Keratinocyte (primary cell): ENCODE measurements at regions not wholly inside any gene's neighbourhood (a gene's known extent, or its start where the extent isn't known, plus 50 kb on each side); places are given as distances from the start of the nearest gene placed in this dataset.
A peak's percentile ranks its signal among the peaks of the same experiment; 100 is the strongest.

Source experiments
- DNase-seq: peaks from one replicate; pipeline ENCODE4 v3.0.0-alpha.2; 2011; ENCODE audit warnings: low read depth, missing footprints, low spot score
- FAIRE-seq: peaks from 2 replicates; lab custom pipeline; 2011; peaks lifted over from hg19 to GRCh38; lab: Jason Lieb, UNC
- H2AFZ ChIP-seq: 2 replicates; pipeline ENCODE4 v1.6.0; 2012; ENCODE audit warnings: low read length, control low read depth, inconsistent platforms; ENCODE audit not compliant: control insufficient read depth
- H3K27ac ChIP-seq: 2 replicates; pipeline ENCODE4 v1.5.1; 2011; ENCODE audit warnings: low read length; ENCODE audit not compliant: control insufficient read depth, insufficient read depth
- H3K27me3 ChIP-seq: 3 replicates; pipeline ENCODE4 v1.6.0; 2011; ENCODE audit warnings: low read length; ENCODE audit not compliant: control insufficient read depth, insufficient read depth; ENCODE audit errors: extremely low read depth
- H3K36me3 ChIP-seq, 2 experiments: 2 replicates in 1 of 2; 3 replicates in 1 of 2; pipeline ENCODE4 v1.5.1; 2011; ENCODE audit warnings: low read length in 2 of 2, mild to moderate bottlenecking in 1 of 2; ENCODE audit not compliant: control insufficient read depth in 2 of 2, insufficient read depth in 2 of 2; ENCODE audit errors: extremely low read depth in 1 of 2
- H3K4me1 ChIP-seq: 3 replicates; pipeline ENCODE4 v1.5.1; 2011; ENCODE audit warnings: low read length; ENCODE audit not compliant: control insufficient read depth, insufficient read depth; ENCODE audit errors: extremely low read depth
- H3K4me2 ChIP-seq: 3 replicates; pipeline ENCODE4 v1.6.0; 2011; ENCODE audit warnings: low read depth, low read length; ENCODE audit not compliant: control insufficient read depth, insufficient read depth; ENCODE audit errors: extremely low read depth
- H3K4me3 ChIP-seq, 3 experiments: fragments of 200-600 bp in 1 of 3; sonication (generic) in 1 of 3; 2 replicates in 2 of 3; 3 replicates in 1 of 3; pipeline ENCODE4 v1.5.1; 2011 to 2016; ENCODE audit warnings: low read length in 3 of 3, mild to moderate bottlenecking in 3 of 3, control low read depth in 2 of 3, inconsistent platforms in 1 of 3, low read depth in 1 of 3, mixed read lengths in 1 of 3, mixed run types in 1 of 3, moderate library complexity in 1 of 3; ENCODE audit not compliant: control insufficient read depth in 2 of 3, insufficient read depth in 2 of 3; ENCODE audit errors: extremely low read depth in 1 of 3
- H3K79me2 ChIP-seq: 2 replicates; pipeline ENCODE4 v1.6.0; 2012; ENCODE audit warnings: low read length; ENCODE audit not compliant: control insufficient read depth, insufficient read depth
- H3K9ac ChIP-seq: 3 replicates; pipeline ENCODE4 v1.6.0; 2011; ENCODE audit warnings: low read length; ENCODE audit not compliant: control insufficient read depth, insufficient read depth; ENCODE audit errors: extremely low read depth
- H3K9me1 ChIP-seq: 3 replicates; pipeline ENCODE4 v1.6.0; 2011; ENCODE audit warnings: low read length; ENCODE audit not compliant: control insufficient read depth, insufficient read depth; ENCODE audit errors: extremely low read depth
- H3K9me3 ChIP-seq: 2 replicates; pipeline ENCODE4 v1.5.1; 2012; ENCODE audit warnings: low read depth, low read length; ENCODE audit not compliant: control insufficient read depth
- H4K20me1 ChIP-seq: 3 replicates; pipeline ENCODE4 v1.6.0; 2011; ENCODE audit warnings: low read length; ENCODE audit not compliant: control insufficient read depth, insufficient read depth; ENCODE audit errors: extremely low read depth
- EZH2 ChIP-seq: IDR thresholded peaks from one replicate; pipeline ENCODE4 v1.6.1; 2012; ENCODE audit warnings: inconsistent platforms, mild to moderate bottlenecking, low read length, moderate library complexity
- dilution Hi-C: fragments of 300-500 bp; cut with MboI; formaldehyde crosslinking; loops from one replicate; pipeline ENCODE4 v1.7.0; 2020; ENCODE audit warnings: low sequenced_read_pairs; ENCODE audit not compliant: extremely low pct_ligation_motif_present
- TF ChIP-seq, protein P1 (sequence below), 3 experiments: IDR thresholded peaks in 1 of 3; conservative IDR thresholded peaks in 1 of 3; optimal IDR thresholded peaks in 1 of 3; 2 replicates in 2 of 3; 3 replicates in 1 of 3; pipeline versions ENCODE3 to v1.5.1; 2011; ENCODE audit warnings: low read length in 3 of 3, mild to moderate bottlenecking in 3 of 3, moderate library complexity in 2 of 3, control low read depth in 1 of 3, inconsistent platforms in 1 of 3; ENCODE audit not compliant: insufficient read depth in 2 of 3; ENCODE audit errors: extremely low read depth in 1 of 3

DNA sequence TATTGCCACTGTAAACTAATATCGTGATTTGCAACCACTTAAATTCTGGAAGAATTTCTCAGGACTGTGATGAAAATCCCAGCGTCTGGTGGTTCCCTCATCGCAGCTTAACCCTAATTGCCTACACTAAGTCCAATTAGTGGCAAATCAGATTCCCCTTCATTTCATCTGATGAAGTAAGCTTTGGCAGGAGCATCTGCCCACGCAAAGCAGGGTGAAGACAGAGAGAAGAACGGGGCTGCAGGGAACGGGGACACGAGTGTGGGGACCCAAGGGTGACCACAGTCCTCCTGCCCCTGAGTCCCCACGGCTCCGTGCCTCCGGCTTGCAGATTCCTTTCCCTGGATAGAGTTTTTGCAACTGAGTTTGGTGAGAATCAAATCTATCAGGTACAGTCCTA, 159.5 kb downstream of the LY86 start:
- dilution Hi-C loops = no loop called here
- FAIRE-seq = no peak

DNA sequence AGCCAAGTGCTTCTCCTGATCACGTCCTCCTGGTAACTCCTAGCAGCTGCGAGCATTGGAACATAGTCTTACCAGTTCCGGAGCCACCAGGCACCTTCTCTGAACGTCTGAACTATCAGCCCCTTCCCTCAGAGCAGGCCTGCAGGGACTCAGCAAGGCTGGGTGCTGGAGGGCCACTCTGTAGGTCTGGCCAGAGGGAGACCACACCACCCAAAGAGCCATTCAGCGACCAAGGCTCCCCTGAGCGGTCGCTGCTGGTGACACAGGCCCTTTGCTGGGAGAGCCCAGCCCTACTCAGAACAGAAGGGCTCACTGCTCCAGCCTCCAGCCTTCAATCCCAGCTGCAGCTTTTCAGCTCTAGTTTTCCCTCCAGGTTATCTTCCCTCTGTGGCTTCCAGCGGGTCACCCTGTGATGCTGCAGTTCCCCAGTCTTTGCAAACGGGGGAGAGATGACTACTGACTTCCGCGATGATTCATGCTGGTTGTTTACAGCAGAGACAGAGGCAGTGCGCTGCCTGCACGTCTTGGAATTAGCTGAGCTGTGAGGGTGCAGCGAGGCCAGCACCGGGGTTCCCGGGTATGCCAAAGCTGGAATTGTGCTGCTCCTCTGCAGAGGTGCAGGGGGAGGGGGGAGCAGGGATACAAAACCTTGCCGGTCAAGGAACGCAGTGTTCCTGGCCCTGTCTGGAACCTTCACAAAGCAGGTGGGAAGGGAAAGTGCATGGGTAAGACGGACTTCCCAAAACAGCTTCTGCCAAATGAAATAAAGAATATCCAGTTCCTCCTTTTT, 161.4 kb downstream of the LY86 start:
- H3K4me2 ChIP-seq = peak overlapping the region; percentile 75
- FAIRE-seq (peak; percentile 97), DNase-seq (no peak)
- H3K4me3 ChIP-seq = peak overlapping the region in 1 of 3 experiments; percentile 18
- H3K79me2 ChIP-seq = no peaks in the 10 kb centered on the region
- H3K36me3 ChIP-seq = no peaks in the 10 kb centered on the region
- H3K27ac ChIP-seq = peak overlapping the region; percentile 24
- peak overlapping the region; percentile 54 for H2AFZ ChIP-seq
- H3K9me3 ChIP-seq = no peaks in the 10 kb centered on the region
- no peaks in the 10 kb centered on the region for H4K20me1 ChIP-seq
- H3K4me1 ChIP-seq = peaks cover 12% of the 10 kb centered on the region
- TF ChIP-seq EZH2 = no peak
- TF ChIP-seq, protein P1, sequence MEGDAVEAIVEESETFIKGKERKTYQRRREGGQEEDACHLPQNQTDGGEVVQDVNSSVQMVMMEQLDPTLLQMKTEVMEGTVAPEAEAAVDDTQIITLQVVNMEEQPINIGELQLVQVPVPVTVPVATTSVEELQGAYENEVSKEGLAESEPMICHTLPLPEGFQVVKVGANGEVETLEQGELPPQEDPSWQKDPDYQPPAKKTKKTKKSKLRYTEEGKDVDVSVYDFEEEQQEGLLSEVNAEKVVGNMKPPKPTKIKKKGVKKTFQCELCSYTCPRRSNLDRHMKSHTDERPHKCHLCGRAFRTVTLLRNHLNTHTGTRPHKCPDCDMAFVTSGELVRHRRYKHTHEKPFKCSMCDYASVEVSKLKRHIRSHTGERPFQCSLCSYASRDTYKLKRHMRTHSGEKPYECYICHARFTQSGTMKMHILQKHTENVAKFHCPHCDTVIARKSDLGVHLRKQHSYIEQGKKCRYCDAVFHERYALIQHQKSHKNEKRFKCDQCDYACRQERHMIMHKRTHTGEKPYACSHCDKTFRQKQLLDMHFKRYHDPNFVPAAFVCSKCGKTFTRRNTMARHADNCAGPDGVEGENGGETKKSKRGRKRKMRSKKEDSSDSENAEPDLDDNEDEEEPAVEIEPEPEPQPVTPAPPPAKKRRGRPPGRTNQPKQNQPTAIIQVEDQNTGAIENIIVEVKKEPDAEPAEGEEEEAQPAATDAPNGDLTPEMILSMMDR (optimal IDR thresholded peaks at IDR 0.05 in 1 of 3, IDR thresholded peaks at IDR 0.05 in 1 of 3, conservative IDR thresholded peaks at IDR 0.05 in 1 of 3; ENCODE audit: extremely low read depth in 1 of 3, insufficient read depth in 2 of 3, low read length in 3 of 3) = no peak
- peak overlapping the region; percentile 35 for H3K9ac ChIP-seq
- H3K27me3 ChIP-seq = no peaks in the 10 kb centered on the region
- no peaks in the 10 kb centered on the region for H3K9me1 ChIP-seq
- dilution Hi-C loops = no loop called here

More for the DNA sequence above, 159.5 kb downstream of the LY86 start:
- H4K20me1 ChIP-seq = no peaks in the 10 kb centered on the region
- DNase-seq = no peak
- H2AFZ ChIP-seq = no peak overlapping the region
- no peak overlapping the region for H3K4me2 ChIP-seq
- no peaks in the 10 kb centered on the region for H3K27me3 ChIP-seq
- no peak overlapping the region for H3K9ac ChIP-seq
- no peaks in the 10 kb centered on the region for H3K36me3 ChIP-seq
- H3K79me2 ChIP-seq = no peaks in the 10 kb centered on the region
- H3K4me1 ChIP-seq = peaks cover 12% of the 10 kb centered on the region
- no peak overlapping the region for H3K27ac ChIP-seq
- H3K9me1 ChIP-seq = no peaks in the 10 kb centered on the region
- no peaks in the 10 kb centered on the region for H3K9me3 ChIP-seq
- TF ChIP-seq EZH2 = no peak
- TF ChIP-seq, protein P1 (optimal IDR thresholded peaks at IDR 0.05 in 1 of 3, IDR thresholded peaks at IDR 0.05 in 1 of 3, conservative IDR thresholded peaks at IDR 0.05 in 1 of 3; ENCODE audit: extremely low read depth in 1 of 3, insufficient read depth in 2 of 3, low read length in 3 of 3) = no peak
- no peak overlapping the region for H3K4me3 ChIP-seq
